Dedifferentiated amniotic fluid mesenchymal stem cell (primary cell): ENCODE measurements at regions not wholly inside any gene's neighbourhood (a gene's known extent, or its start where the extent isn't known, plus 50 kb on each side); places are given as distances from the start of the nearest gene placed in this dataset.
"Not testable (repeated sequence)": the region's sequence is repeated elsewhere in the genome, so short reads cannot be mapped to it uniquely, and the experiment has no call there.

Experiments
- DNase-seq: peaks from one replicate; pipeline ENCODE4 v3.0.0-alpha.2; 2016; ENCODE audit errors: extremely low spot score

GRCh38 chrX:117843749-117844148 lies 272.9 kb downstream of the KLHL13 start:
- no peak for DNase-seq

GRCh38 chrX:117840645-117841044 lies 276.0 kb downstream of the KLHL13 start:
- no peak for DNase-seq

- no peak for DNase-seq
These were observed 277.1 kb downstream of the KLHL13 start for GRCh38 chrX:117839544-117839943.

- no peak for DNase-seq
These were observed 277.9 kb downstream of the KLHL13 start for GRCh38 chrX:117838581-117839331.

- no peak for DNase-seq
These were observed 281.6 kb downstream of the KLHL13 start for GRCh38 chrX:117835034-117835433.

GRCh38 chrX:117834076-117834475 lies 282.5 kb downstream of the KLHL13 start:
- no peak for DNase-seq

- DNase-seq: not testable (repeated sequence)
These were observed 295.1 kb downstream of the KLHL13 start for GRCh38 chrX:117821472-117821871.

GRCh38 chrX:117808426-117808825 lies 308.2 kb downstream of the KLHL13 start:
- no peak for DNase-seq

- DNase-seq: no peak
These were observed 313.1 kb downstream of the KLHL13 start for GRCh38 chrX:117803463-117803862.

GRCh38 chrX:117788339-117788738 lies 328.3 kb downstream of the KLHL13 start:
- no peak for DNase-seq

- no peak for DNase-seq
These were observed 345.2 kb downstream of the KLHL13 start for GRCh38 chrX:117771384-117771783.

- DNase-seq: no peak
These were observed 347.6 kb downstream of the KLHL13 start for GRCh38 chrX:117768861-117769604.

GRCh38 chrX:117765211-117765610 lies 351.4 kb downstream of the KLHL13 start:
- DNase-seq: no peak

GRCh38 chrX:117752745-117753144 lies 363.9 kb downstream of the KLHL13 start:
- DNase-seq: no peak

- DNase-seq: no peak
These were observed 365.5 kb downstream of the KLHL13 start for GRCh38 chrX:117751155-117751554.

- DNase-seq: no peak
These were observed 371.7 kb downstream of the KLHL13 start for GRCh38 chrX:117744958-117745357.

GRCh38 chrX:117743469-117744251 lies 372.9 kb downstream of the KLHL13 start:
- DNase-seq: no peak

- no peak for DNase-seq
These were observed 403.2 kb downstream of the KLHL13 start for GRCh38 chrX:117713411-117713810.

GRCh38 chrX:117711782-117712181 lies 404.8 kb downstream of the KLHL13 start:
- DNase-seq: no peak

GRCh38 chrX:117707948-117708743 lies 408.5 kb downstream of the KLHL13 start:
- DNase-seq: no peak

GRCh38 chrX:117701050-117701449 lies 415.6 kb downstream of the KLHL13 start:
- DNase-seq: no peak

- DNase-seq: no peak
These were observed 426.7 kb downstream of the KLHL13 start for GRCh38 chrX:117689956-117690355.
